GM12878 (cell line): ENCODE measurements at regions not wholly inside any gene's neighbourhood (a gene's known extent, or its start where the extent isn't known, plus 50 kb on each side); places are given as distances from the start of the nearest gene placed in this dataset.
A peak's percentile ranks its signal among the peaks of the same experiment; 100 is the strongest.
"Not testable (repeated sequence)": the region's sequence is repeated elsewhere in the genome, so short reads cannot be mapped to it uniquely, and the experiment has no call there.

ENCODE experiments used
- ATAC-seq: fragments of 200-7000 bp; cut with Tn5 transposase; 3 replicates; pipeline ENCODE4 v1.9.1; 2020; ENCODE audit warnings: mild to moderate bottlenecking, moderate library complexity
- BruUV-seq: library from RNA; stranded (reverse); fragments of 400-500 nt; replicated peaks from 2 replicates; lab custom pipeline; 2021; lab: Mats Ljungman, UMichigan
- CTCF ChIA-PET: fragments of 300-600 bp; sonication (Branson Sonifier 250); formaldehyde crosslinking; extraction: SDS; loops from one replicate; lab custom pipeline; 2021; ENCODE audit warnings: inconsistent platforms; lab: Yijun Ruan, JAX
- POLR2A ChIA-PET: fragments of 350-600 bp; formaldehyde crosslinking; extraction: SDS; loops from one replicate; lab custom pipeline; 2021; ENCODE audit warnings: inconsistent platforms; lab: Charles Lee
- RAD21 ChIA-PET: fragments of 300-600 bp; sonication (Branson Sonifier 250); formaldehyde crosslinking; loops from one replicate; lab custom pipeline; 2023; ENCODE audit warnings: antibody characterized with exemption; ENCODE audit not compliant: unreplicated experiment; lab: Charles Lee
- SMC1A ChIA-PET: fragments of 300-600 bp; sonication (Branson Sonifier 250); formaldehyde crosslinking; loops from one replicate; lab custom pipeline; 2023; ENCODE audit not compliant: unreplicated experiment, uncharacterized antibody; lab: Charles Lee
- DNase-seq: peaks from one replicate; pipeline ENCODE4 v3.0.0-alpha.2; 2011; ENCODE audit warnings: low read depth, low spot score
- FAIRE-seq: peaks from 3 replicates; lab custom pipeline; 2011; peaks lifted over from hg19 to GRCh38; lab: Jason Lieb, UNC
- H2AFZ ChIP-seq: 2 replicates; pipeline ENCODE4 v1.6.0; 2011; ENCODE audit warnings: low read depth, low read length, control low read depth; ENCODE audit not compliant: control insufficient read depth
- H3K27ac ChIP-seq: 2 replicates; pipeline ENCODE4 v1.5.1; 2011; ENCODE audit warnings: control low read depth; ENCODE audit not compliant: control insufficient read depth, insufficient read depth
- H3K27me3 ChIP-seq, 2 experiments: replicated peaks in 1 of 2; 2 replicates each; pipeline versions ENCODE4 v1.6.0 to v1.6.1; 2011; ENCODE audit warnings: low read length in 1 of 2; ENCODE audit not compliant: control insufficient read depth in 2 of 2, insufficient read depth in 2 of 2
- H3K36me3 ChIP-seq, 2 experiments: 2 replicates each; pipeline ENCODE4 v1.5.1; 2011; ENCODE audit warnings: low read length in 1 of 2; ENCODE audit not compliant: control insufficient read depth in 2 of 2, insufficient read depth in 2 of 2
- H3K4me1 ChIP-seq: 2 replicates; pipeline ENCODE4 v1.6.1; 2011; ENCODE audit warnings: mild to moderate bottlenecking, low read length, moderate library complexity, mixed read lengths; ENCODE audit not compliant: control insufficient read depth, insufficient read depth
- H3K4me2 ChIP-seq: 2 replicates; pipeline ENCODE4 v1.6.0; 2011; ENCODE audit warnings: control low read depth; ENCODE audit not compliant: control insufficient read depth, insufficient read depth
- H3K4me3 ChIP-seq: fragments of 200-600 bp; sonication (generic); 2 replicates; pipeline ENCODE4 v1.5.1; 2016
- H3K79me2 ChIP-seq: 2 replicates; pipeline ENCODE4 v1.6.0; 2011; ENCODE audit warnings: low read length; ENCODE audit not compliant: control insufficient read depth, insufficient read depth
- H3K9ac ChIP-seq: 2 replicates; pipeline ENCODE4 v1.8.0; 2011; ENCODE audit warnings: low read length, control low read depth, mixed read lengths; ENCODE audit not compliant: control insufficient read depth, insufficient read depth
- H3K9me3 ChIP-seq: replicated peaks from 3 replicates; pipeline ENCODE4 v1.5.1; 2011; ENCODE audit warnings: mild to moderate bottlenecking, low read length; ENCODE audit not compliant: control insufficient read depth, insufficient read depth
- H4K20me1 ChIP-seq: 2 replicates; pipeline ENCODE4 v1.6.0; 2011; ENCODE audit not compliant: control insufficient read depth, insufficient read depth
- MTA2 ChIP-seq: fragments of 450-650 bp; IDR thresholded peaks from 2 replicates; pipeline ENCODE4 v1.6.1; 2016; ENCODE audit warnings: low read depth, mild to moderate bottlenecking, moderate library complexity
- SUPT20H ChIP-seq: IDR thresholded peaks from 2 replicates; pipeline ENCODE4 v1.6.1; 2011; ENCODE audit warnings: low read depth, mild to moderate bottlenecking, low read length, moderate library complexity, borderline replicate concordance; ENCODE audit not compliant: control insufficient read depth
- WGBS: methylation state at CpG from one replicate; pipeline ENCODE4 v1.1.6; 2016; ENCODE audit warnings: low lambda C conversion rate; ENCODE audit not compliant: insufficient replicate concordance, insufficient coverage; ENCODE audit errors: missing lambda C conversion rate; 5-methylcytosine and 5-hydroxymethylcytosine counted together
- in situ Hi-C: fragments of 300-500 bp; cut with MboI; formaldehyde crosslinking; loops from 9 replicates; pipeline ENCODE4 v1.14.3; 2018; ENCODE audit warnings: mixed read lengths
- intact Hi-C: fragments of 100-400 bp; cut with micrococcal nuclease; formaldehyde crosslinking; loops from one replicate; pipeline ENCODE4 v1.14.2; 2022; ENCODE audit not compliant: unreplicated experiment
- TF ChIP-seq, protein P1 (sequence below): fragments of 450-650 bp; IDR thresholded peaks from 2 replicates; pipeline ENCODE4 v1.6.1; 2017; ENCODE audit warnings: borderline replicate concordance
- TF ChIP-seq, protein P2 (sequence below): fragments of 450-650 bp; IDR thresholded peaks from 2 replicates; pipeline ENCODE4 v1.6.1; 2014; ENCODE audit warnings: mild to moderate bottlenecking
- TF ChIP-seq, protein P3 (sequence below): fragments of 450-650 bp; IDR thresholded peaks from 2 replicates; pipeline ENCODE4 v1.6.1; 2016; ENCODE audit warnings: mild to moderate bottlenecking

DNA sequence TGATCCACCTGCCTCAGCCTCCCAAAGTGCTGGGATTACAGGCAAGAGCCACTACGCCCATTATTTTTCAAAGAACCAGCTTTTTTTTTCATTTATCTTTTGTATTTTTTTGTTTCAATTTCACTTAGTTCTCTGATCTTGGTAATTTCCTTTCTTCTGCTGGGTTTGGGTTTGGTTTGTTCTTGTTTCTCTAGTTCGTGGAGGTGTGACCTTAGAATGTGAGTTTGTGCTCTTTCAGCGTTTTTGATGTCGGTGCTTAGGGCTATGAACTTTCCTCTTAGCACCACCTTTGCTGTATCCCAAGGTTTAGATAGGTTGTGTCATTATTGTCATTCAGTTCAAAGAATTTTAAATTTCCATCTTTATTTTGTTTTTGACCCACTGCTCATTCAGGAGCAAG, 86.7 kb upstream of the MSTN start:
- H3K9ac ChIP-seq, result no peak overlapping the region
- ChIA-PET POLR2A (interaction anchor here (1.0 kb wide), 1 partner anchor 17 kb away, joined by 5 read pairs; no protein-coding TSS in a partner anchor), SMC1A (interaction anchor here (1.3 kb wide), 1 partner anchor 13 kb away, joined by 3 read pairs; no protein-coding TSS in a partner anchor), CTCF (no interaction called here), RAD21 (no interaction called here)
- WGBS, result 67% methylated on average over 4 of the region's 4 CpGs
- no TSS peak for BruUV-seq
- TF ChIP-seq, protein P1, sequence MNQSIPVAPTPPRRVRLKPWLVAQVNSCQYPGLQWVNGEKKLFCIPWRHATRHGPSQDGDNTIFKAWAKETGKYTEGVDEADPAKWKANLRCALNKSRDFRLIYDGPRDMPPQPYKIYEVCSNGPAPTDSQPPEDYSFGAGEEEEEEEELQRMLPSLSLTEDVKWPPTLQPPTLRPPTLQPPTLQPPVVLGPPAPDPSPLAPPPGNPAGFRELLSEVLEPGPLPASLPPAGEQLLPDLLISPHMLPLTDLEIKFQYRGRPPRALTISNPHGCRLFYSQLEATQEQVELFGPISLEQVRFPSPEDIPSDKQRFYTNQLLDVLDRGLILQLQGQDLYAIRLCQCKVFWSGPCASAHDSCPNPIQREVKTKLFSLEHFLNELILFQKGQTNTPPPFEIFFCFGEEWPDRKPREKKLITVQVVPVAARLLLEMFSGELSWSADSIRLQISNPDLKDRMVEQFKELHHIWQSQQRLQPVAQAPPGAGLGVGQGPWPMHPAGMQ, result no peak
- no peak for TF ChIP-seq MTA2
- TF ChIP-seq, protein P2, sequence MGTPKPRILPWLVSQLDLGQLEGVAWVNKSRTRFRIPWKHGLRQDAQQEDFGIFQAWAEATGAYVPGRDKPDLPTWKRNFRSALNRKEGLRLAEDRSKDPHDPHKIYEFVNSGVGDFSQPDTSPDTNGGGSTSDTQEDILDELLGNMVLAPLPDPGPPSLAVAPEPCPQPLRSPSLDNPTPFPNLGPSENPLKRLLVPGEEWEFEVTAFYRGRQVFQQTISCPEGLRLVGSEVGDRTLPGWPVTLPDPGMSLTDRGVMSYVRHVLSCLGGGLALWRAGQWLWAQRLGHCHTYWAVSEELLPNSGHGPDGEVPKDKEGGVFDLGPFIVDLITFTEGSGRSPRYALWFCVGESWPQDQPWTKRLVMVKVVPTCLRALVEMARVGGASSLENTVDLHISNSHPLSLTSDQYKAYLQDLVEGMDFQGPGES, result no peak
- TF ChIP-seq SUPT20H, result no peak
- TF ChIP-seq, protein P3, sequence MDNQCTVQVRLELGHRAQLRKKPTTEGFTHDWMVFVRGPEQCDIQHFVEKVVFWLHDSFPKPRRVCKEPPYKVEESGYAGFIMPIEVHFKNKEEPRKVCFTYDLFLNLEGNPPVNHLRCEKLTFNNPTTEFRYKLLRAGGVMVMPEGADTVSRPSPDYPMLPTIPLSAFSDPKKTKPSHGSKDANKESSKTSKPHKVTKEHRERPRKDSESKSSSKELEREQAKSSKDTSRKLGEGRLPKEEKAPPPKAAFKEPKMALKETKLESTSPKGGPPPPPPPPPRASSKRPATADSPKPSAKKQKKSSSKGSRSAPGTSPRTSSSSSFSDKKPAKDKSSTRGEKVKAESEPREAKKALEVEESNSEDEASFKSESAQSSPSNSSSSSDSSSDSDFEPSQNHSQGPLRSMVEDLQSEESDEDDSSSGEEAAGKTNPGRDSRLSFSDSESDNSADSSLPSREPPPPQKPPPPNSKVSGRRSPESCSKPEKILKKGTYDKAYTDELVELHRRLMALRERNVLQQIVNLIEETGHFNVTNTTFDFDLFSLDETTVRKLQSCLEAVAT, result peak; percentile 82
- no peaks in the 10 kb centered on the region for H3K9me3 ChIP-seq
- no peaks in the 10 kb centered on the region for H3K36me3 ChIP-seq
- H3K4me2 ChIP-seq, result no peak overlapping the region
- ATAC-seq, result no peak
- no peaks in the 10 kb centered on the region for H4K20me1 ChIP-seq
- no peak overlapping the region for H2AFZ ChIP-seq
- H3K4me1 ChIP-seq, result no peaks in the 10 kb centered on the region
- intact Hi-C loops, result no loop called here
- no peak overlapping the region for H3K4me3 ChIP-seq
- no peaks in the 10 kb centered on the region for H3K27me3 ChIP-seq
- DNase-seq, result no peak
- H3K79me2 ChIP-seq, result no peaks in the 10 kb centered on the region
- H3K27ac ChIP-seq, result no peak overlapping the region
- no peak for FAIRE-seq
- in situ Hi-C loops, result no loop called here

DNA sequence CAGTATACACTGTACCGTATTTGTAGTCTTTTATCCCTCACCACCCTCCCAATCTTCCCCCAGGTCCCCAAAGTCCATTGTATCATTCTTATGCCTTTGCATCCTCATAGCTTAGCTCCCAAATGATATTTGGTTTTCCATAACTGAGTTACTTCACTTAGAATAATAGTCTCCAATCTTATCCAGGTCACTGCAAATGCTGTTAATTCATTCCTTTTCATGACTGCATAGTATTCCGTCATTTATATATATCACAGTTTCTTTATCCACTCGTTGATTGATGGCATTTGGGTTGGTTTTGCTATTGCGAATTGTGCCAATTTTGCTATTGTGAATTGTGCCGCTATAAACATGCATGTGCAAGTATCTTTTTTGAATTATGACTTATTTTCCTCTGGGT, 83.6 kb upstream of the MSTN start:
- H2AFZ ChIP-seq, in situ Hi-C loops, H3K27ac ChIP-seq, BruUV-seq, intact Hi-C loops, H3K27me3 ChIP-seq, H3K4me1 ChIP-seq, POLR2A ChIA-PET, H3K9me3 ChIP-seq, H3K36me3 ChIP-seq, H3K9ac ChIP-seq, H3K4me2 ChIP-seq, ATAC-seq, RAD21 ChIA-PET, H3K4me3 ChIP-seq, DNase-seq, H3K79me2 ChIP-seq, FAIRE-seq, CTCF ChIA-PET, H4K20me1 ChIP-seq: not testable (repeated sequence)
- SMC1A ChIA-PET, result interaction anchor here (1.1 kb wide), 1 partner anchor 24 kb away, joined by 3 read pairs; no protein-coding TSS in a partner anchor
- WGBS, result 54% methylated on average over 5 of the region's 5 CpGs

DNA sequence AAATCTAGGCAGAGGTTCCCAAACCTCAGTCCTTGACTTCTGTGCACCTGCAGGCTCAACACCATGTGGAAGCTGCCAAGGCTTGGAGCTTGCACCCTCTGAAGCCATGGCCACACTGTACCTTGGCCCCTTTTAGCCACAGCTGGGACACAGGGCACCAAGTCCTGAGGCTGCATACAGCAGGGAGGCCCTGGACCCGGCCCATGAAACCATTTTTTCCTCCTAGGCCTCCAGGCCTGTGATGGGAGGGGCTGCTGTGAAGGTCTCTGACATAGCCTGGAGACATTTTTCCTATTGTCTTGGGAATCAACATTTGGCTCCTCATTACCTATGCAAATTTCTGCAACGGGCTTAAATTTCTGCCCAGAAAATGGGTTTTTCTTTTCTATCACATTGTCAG, 77.9 kb upstream of the MSTN start:
- H4K20me1 ChIP-seq, DNase-seq, intact Hi-C loops, H2AFZ ChIP-seq, SMC1A ChIA-PET, H3K27me3 ChIP-seq, POLR2A ChIA-PET, RAD21 ChIA-PET, CTCF ChIA-PET, ATAC-seq, H3K79me2 ChIP-seq, H3K4me3 ChIP-seq, H3K4me1 ChIP-seq, FAIRE-seq, BruUV-seq, H3K4me2 ChIP-seq, H3K36me3 ChIP-seq, H3K27ac ChIP-seq, H3K9ac ChIP-seq, H3K9me3 ChIP-seq, in situ Hi-C loops: not testable (repeated sequence)
- 9% methylated on average over 2 of the region's 2 CpGs for WGBS
